GM10248 (cell line): ENCODE measurements at regions not wholly inside any gene's neighbourhood (a gene's known extent, or its start where the extent isn't known, plus 50 kb on each side); places are given as distances from the start of the nearest gene placed in this dataset.

Experiments used
- CTCF ChIA-PET: fragments of 300-600 bp; sonication (Branson Sonifier 250); formaldehyde crosslinking; extraction: SDS; loops from one replicate; lab custom pipeline; 2021; ENCODE audit warnings: antibody characterized with exemption; lab: Yijun Ruan, JAX
- POLR2A ChIA-PET: fragments of 350-650 bp; sonication (Branson Sonifier 250); formaldehyde crosslinking; extraction: SDS; loops from one replicate; lab custom pipeline; 2020; ENCODE audit warnings: antibody characterized with exemption; lab: Yijun Ruan, JAX
- DNase-seq: peaks from one replicate; pipeline ENCODE4 v3.0.0; 2012; ENCODE audit errors: extremely low spot score
- CTCF ChIP-seq: IDR thresholded peaks from 2 replicates; pipeline ENCODE4 v1.5.1; 2012; ENCODE audit warnings: mild to moderate bottlenecking, low read depth; ENCODE audit errors: extremely low read depth, missing control alignments, control extremely low read depth

GRCh38 chr5:4737868-4738267, 402.3 kb upstream of the ADAMTS16 start:
- POLR2A ChIA-PET = no interaction called here
- CTCF ChIA-PET = no interaction called here
- TF ChIP-seq CTCF = no peak
- no peak for DNase-seq

- ChIA-PET POLR2A (no interaction called here), CTCF (no interaction called here)
Measured at GRCh38 chr5:4738298-4738697, 401.8 kb upstream of the ADAMTS16 start.

GRCh38 chr5:4740156-4740555, 400.0 kb upstream of the ADAMTS16 start:
- ChIA-PET CTCF (no interaction called here), POLR2A (no interaction called here)
- TF ChIP-seq CTCF = no peak

More at GRCh38 chr5:4738298-4738697, 401.8 kb upstream of the ADAMTS16 start:
- TF ChIP-seq CTCF = no peak
- no peak for DNase-seq

GRCh38 chr5:4758550-4758949, 381.6 kb upstream of the ADAMTS16 start:
- POLR2A ChIA-PET = no interaction called here
- DNase-seq = no peak
- CTCF ChIA-PET = interaction anchor here (1.1 kb wide), 1 partner anchor 41 kb away, joined by 3 read pairs; no protein-coding TSS in a partner anchor
- TF ChIP-seq CTCF = no peak

More at GRCh38 chr5:4740156-4740555, 400.0 kb upstream of the ADAMTS16 start:
- no peak for DNase-seq

- no peak for TF ChIP-seq CTCF
- CTCF ChIA-PET = interaction anchor here (1.1 kb wide), 1 partner anchor 40 kb away, joined by 3 read pairs; no protein-coding TSS in a partner anchor
- POLR2A ChIA-PET = no interaction called here
- no peak for DNase-seq
Measured at GRCh38 chr5:4758996-4759395, 381.1 kb upstream of the ADAMTS16 start.

- DNase-seq = no peak
- ChIA-PET POLR2A (no interaction called here), CTCF (no interaction called here)
- TF ChIP-seq CTCF = no peak
Measured at GRCh38 chr5:4762316-4762715, 377.8 kb upstream of the ADAMTS16 start.
